DMS114 treated with DMSO at 0.1 percent for 48 hours (cell line): ENCODE measurements at regions not wholly inside any gene's neighbourhood (a gene's known extent, or its start where the extent isn't known, plus 50 kb on each side); places are given as distances from the start of the nearest gene placed in this dataset.

ENCODE experiments used
- DNase-seq: peaks from one replicate; lab custom pipeline; 2025; ENCODE audit not compliant: unreplicated experiment; lab: John Stamatoyannopoulos, UW

DNA sequence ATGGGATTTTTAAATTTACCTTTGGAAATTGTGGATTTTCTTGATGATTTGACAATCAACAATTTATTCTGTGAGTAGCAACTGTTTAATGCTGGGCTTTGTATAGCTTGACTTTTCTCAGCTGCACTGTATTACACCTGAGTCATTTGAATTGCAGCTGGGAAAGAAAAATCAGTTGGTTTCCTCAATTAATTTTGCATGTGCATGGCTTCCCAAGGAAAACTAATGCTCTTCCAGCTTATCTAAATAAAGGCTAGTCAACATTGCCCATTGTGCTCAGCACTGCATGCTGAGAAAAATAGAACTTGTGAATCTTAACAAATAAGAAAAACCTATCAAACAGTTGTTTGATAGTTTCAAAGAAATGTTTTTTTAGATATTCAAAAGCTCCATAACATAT lies 268.3 kb upstream of the CDH20 start:
- DNase-seq: no peak

DNA sequence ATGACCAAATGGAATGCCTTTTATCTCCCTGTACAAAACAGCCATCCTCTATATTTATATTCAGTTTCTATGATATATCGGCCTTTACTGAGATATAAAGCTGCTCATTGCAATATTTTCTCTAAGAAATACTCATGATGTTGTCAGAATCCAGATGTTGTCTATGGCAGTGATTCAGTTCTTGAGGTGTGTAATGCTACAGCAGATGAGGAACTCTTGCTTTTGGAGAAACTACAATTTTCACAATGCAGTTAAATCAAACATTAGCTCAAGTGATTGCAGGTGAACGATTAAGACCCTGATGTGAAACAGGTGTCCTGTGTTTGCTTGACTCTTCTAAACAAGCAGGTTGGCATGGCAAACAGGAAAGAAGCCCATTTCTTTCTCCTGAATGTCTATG lies 256.2 kb upstream of the CDH20 start:
- no peak for DNase-seq

DNA sequence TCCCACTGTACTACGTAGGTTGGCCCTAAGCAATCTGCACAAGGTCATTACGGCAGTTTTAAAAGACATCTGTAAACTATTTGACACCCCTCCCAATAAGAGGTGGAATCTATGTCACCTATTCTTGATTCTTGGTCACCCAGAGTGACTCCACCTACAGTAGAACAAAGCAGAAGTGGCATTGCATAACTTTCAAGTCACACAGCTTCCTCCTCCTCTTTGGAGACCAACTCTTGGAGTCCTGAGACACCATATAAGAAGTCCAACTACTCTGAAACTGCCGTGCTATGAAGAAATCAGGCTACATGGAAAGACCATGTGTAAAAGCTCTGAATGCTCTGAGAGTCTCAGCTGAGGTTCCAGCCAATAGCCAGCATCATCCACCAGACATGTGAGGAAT lies 253.5 kb upstream of the CDH20 start:
- no peak for DNase-seq

DNA sequence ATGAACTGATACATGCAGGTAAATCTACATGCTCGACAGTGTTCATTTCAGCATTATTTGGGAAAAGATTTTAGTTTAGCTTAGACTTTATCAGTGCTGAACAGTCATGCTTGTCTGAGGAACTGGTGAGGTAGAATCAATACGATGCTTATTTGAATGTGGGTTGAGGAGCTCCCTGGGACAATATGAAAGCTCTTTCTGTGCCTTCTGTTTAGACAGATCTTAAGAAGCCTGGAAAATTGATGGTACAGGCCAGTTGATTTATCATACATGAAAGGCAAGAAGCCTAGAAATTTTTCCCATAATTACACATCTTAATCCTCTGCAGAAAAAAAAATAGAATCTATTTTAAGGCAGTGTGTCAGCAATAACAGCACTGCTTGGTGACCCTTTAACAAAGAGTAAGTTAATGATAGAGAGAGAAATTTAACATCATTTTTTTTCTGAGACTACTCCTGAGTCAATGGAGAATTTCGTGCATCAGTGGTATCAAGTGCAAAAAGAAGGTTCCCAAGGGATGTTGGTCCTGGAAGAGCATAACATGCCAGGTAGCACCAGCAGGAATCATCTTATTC lies 252.2 kb upstream of the CDH20 start:
- no peak for DNase-seq

DNA sequence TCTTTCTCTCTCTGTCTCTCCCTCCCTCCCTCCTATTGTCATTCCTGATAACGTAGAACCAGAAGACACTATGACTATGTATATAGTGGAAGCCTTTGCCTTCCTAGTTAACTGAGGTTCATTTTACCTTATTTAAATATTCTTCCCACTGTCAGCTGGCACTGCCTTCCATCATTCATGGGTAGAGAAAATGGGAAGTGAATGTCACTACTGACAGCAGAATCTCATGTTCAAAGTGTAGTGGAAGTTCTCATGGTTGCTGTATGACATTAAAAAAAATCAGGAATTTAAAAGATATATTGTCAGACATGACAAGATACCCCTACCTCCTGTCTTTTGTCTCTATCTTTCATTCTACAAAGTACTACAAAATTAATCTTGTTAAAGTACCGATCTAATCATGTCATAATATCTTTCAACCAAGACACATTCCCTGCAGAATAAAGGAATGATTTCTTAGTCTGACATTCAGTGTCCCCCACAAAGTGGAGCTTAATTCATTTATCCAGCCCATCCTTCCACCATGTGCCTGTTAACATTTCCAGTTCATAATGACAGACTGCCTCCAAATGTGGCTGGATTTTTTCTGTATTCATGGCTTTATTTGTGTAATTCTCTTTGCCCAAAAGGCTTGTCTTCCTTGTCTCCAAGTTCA lies 250.1 kb upstream of the CDH20 start:
- no peak for DNase-seq

DNA sequence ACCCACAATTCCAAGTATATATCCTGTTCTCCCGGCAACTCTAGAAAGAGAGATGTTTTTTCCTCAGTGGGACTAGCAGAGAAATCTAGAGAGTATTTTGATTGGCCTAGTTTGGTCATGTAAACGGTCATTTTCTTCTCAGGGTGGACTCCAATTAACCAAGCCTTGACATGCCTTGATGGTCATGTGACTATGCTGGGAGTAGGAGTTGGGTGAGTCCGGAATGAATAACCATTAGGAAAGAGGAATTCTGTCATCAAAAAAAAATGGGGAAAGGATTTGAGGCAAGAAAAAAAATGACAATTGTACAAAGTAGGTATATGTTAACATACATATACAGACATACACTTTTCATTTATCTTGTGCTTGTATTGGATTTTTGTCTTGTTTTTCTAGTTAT lies 248.2 kb upstream of the CDH20 start:
- no peak for DNase-seq

DNA sequence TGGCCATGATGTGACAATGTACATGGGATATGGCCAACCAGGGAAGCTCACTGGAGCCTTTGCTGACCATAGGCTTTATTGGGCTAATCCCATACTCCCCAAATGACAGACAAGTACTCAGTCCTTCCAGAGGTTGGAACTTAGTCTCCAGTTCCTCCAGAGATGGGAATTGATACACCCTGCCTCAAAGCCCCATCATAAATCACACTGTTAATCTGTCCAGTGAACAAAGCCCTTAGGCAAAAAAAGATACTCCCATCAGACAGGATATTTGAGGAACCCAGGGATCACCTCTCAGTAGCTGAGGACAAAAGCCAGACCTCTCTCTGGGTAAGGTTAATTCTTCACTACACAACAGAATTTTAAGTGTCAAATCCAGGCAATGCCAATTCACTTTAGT lies 247.5 kb upstream of the CDH20 start:
- no peak for DNase-seq

DNA sequence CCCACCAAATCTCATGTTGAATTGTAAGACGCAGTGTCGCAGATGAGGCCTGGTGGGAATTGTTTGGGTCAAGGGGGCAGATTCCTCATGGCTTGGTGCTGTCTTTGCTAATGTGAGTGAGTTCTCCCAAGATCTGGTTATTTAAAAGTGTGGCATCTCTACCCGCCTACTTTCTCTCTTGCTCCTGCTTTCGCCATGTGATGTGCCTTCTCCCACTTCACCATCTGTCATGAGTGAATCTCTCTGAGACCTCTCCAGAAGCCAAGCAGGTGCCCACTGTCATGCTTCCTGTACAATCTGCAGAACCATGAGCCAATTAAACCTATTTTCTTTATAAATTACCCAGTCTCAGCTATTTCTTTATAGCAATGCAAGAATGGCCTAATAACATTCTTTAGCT lies 246.6 kb upstream of the CDH20 start:
- no peak for DNase-seq

DNA sequence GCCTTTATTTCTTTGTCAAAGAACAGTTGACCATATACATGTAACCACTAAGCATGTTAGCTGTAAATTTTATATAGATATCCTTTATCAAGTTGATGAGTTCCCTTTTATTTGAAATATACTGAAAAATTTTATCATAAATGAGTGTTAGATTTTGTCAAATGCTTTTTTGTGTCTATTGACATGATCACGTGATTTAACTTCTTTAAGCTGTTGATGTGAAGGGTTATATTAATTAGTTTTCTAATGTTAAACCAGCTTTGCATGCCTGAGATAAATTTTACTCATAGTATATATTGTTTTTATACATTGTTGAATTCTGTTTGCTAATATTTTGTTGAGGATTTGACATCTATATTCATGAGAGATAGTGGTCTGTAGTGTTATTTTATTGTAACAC lies 241.9 kb upstream of the CDH20 start:
- DNase-seq: no peak

DNA sequence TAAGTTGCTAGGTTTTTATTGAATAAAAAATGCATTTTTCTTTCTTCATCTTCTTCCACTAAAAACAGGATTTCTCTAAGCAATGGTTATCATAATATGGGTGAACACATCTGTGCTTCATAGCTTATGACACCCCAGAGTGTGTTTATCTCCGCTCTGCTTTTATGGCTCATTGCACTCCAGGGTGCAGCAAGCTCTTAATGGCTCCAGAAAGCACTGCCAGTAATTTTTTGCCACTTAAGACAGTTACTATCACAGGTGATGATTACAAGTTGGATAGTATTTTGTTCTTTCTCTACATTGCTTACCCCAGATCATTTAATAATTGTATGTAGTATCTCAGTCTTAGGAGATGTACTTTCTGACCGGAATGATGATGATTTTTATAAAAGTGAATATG lies 239.3 kb upstream of the CDH20 start:
- DNase-seq: no peak

DNA sequence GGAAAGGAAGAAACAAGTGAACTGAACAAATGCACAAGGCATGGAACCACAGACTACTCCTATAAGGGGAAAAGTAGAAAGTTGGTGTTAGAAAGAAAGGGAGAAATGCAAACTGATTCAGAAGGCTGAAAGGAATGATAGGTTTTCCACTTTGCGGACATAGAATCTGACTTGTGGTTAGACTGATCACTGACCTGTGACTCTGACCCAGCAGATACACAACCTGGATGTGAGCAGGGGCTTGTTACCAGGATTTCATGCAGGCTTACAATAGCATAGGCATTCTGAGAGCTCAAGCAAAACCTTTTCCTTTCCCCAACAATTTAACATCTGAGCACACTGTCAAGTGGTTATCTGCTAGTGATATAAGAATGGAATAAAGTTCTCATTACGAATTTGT lies 237.0 kb upstream of the CDH20 start:
- no peak for DNase-seq

DNA sequence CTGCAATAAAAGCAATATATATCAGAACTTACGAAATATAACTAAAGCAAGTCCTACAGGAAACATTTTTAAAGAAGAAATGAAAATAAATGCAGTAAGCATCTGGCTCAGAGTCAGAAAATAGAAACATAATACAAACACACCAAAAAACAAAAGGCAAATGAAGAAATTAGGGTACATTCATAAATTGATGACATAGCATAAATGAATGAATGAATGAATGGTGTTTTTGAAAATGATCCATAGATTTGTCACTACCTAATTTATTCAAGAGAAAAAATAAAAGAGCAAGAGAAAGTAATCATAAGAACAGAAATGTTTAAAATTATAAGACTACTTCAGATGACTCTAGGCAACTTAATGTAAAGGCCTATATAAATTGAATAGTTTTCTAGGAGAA lies 226.1 kb upstream of the CDH20 start:
- no peak for DNase-seq

DNA sequence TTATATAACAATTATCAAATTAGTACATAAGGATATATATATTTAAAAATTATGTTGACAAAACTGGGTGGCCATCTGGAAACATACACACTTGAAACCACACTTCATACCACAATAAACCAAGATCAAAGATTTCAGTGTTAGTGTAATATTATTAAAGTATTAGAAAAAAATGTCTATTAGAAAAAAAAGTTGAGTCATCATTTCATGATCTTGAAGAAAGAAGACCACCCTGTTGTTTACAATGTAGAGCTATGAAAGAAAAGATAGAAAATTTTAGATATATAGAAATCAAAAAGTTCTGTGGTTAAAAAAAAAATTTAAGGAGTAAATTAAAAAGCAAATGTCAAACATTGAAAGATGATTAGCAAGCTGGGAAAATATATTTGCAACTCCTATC lies 224.5 kb upstream of the CDH20 start:
- DNase-seq: no peak

DNA sequence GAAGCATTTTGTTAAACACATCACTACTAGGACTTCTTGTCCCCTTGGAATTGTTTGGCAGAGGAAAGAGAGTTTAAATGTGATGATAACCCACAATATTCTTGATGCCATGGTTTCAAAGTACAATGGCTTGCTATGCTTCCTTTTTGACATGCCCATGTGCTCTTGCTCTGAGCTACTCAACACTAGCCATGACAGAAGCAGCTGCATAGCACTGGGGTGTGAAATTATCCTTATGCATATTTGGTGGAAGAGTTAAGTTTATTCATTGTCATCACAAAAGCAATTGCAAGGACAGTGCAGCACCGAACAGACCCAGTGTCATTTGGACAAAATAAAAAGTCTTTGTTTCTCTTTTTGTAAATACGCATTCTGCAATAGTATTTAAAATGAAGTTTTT lies 209.9 kb upstream of the CDH20 start:
- no peak for DNase-seq

DNA sequence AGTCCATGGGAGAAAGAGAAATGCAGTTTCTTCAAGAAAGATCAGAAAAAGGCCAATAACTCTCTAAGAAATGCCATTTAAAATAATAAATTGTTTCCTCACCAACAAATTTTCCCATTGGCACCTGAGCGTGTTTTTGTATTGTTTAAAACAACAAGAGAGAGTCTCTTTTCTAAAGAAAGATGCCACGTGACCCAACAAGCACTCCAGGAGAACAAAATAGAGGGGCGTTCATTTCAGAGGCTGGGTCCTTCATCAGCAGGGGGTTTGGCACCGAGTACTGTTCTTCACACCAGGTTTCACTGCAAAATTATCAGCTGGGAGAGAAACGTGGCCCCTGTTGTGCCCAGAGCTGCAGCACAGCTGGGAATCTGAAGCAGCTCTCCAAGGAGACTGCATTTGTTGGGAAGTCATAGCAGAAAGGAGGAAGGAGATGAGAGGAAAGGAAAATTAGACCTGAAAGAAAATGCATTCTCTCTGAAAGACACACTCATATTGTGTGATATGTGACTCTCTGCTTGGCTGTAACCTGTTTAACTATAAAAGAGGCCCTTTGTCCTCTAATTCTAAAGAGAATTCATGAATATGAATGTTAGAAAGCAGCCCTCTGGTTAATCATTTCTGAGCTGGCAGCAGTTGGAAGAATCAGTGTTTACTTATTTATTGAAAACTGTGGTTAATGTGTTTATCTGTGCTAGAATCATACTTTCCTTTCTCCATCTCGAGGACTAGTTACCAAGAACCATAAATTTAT lies 205.3 kb upstream of the CDH20 start:
- no peak for DNase-seq

DNA sequence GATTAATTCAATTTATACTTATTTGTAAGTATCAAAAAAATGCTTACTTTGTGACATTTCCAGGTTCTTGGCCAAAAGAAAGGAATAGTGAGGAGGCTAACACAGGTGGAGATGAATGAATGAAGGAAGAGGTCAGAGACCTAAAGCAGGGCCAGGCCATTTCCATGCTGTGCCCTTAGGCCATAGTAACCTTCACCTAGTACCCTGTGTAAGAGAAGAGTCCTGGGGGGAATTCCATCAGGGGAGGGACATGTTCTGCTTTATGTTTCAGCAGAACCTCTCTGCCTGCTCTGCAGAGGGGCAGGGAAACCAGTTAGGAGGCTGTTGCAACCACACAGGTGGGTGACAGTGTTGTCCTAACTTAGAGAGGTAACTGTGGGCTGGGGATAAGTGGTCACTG lies 204.2 kb upstream of the CDH20 start:
- no peak for DNase-seq

DNA sequence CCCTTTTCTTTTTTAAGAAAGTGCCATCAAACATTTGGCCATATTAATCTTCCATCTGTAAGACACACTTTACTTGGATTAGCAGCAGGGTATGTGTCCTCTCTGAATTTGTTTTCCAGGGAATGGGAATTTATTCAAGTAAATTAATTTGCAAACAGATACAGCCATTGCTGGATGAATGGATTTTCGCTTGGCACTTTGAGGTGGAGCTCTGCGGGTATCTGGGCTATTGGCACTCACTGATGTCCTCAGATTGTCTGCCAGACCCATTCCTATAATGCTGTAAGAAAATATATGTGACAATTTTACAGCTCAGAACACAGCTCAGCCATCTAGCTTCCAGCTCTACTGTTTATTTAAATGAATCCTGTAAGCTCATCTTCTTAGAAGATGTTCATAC lies 201.2 kb upstream of the CDH20 start:
- no peak for DNase-seq

DNA sequence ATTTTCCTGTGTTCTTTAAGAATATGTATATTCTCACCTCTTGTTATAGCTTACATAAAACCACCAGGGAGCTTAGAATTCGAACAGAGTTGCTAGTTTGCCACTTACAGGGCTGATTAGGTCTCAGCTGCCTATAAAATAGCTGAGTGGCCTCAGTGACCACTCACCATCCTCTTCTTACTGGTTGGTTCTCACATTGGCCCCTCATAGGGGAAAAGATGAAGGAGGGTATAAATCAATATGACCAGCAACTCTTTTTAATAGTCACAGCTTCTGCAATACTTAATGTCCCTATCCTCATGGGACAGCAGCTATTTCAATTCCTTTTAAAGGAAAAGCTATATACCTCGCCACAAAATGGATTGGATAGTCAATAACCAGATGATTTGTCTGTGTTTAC lies 199.4 kb upstream of the CDH20 start:
- DNase-seq: no peak

DNA sequence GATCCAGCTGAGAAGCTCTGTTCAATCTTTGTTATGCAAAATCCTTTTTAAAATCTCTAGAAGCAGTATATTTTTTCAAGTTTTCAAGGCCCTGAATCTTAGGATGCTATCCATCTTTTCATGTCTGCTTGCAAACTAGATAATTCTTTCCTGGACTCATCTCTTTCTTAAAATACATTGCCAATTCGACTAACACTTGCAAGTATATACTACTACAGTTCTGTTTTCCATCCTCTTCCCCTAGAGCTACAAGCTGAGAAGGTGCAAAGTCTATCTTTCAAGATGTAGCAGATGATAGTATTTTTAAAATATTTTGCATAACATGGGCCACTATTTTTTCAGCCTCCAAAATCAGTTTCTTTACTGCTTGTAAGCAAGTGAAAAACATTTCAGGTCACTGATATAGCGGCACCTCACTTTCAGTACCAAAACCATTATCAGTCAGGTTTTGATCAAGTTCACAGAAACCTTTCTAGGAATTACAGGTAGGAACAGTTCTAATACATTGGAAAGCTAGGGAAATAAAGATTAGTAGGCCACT lies 196.4 kb upstream of the CDH20 start:
- no peak for DNase-seq

DNA sequence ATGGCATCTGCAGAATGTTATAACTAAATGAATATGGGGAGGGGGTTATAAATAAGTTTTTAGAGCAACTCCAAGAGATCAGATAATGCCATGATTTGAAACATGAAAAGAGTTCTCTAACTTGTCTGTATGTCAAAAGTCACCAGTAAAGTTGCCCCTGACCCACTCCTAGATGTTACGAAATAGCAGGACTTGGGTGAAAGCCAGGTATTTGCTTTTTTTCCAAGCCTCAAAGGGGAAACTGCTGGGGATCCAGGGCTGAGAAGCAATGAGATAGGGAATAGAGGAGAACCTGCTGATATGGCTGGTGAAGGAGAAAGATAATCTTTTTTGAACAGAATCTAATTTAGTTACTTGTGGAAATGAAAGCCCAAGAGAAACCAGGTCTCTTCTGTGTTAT lies 191.5 kb upstream of the CDH20 start:
- DNase-seq: no peak

DNA sequence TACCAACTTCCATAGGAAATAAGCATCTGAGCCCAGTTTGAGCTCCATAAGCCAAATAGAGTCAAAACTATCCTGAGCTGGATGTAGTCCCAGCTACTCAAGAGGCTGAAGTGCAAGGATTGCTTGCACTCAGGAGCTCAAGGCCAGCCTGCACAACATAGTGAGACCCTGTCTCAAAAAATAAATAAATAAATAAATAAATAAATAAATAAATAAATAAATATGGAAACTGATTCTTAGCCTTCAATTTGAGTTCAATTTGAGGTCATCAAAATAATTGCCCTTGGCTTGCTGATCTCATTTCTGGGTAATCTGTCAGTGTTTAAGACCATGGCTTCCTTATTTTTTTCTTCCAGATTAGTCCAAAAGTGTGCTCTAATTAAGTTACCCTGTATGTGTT lies 184.9 kb upstream of the CDH20 start:
- no peak for DNase-seq

DNA sequence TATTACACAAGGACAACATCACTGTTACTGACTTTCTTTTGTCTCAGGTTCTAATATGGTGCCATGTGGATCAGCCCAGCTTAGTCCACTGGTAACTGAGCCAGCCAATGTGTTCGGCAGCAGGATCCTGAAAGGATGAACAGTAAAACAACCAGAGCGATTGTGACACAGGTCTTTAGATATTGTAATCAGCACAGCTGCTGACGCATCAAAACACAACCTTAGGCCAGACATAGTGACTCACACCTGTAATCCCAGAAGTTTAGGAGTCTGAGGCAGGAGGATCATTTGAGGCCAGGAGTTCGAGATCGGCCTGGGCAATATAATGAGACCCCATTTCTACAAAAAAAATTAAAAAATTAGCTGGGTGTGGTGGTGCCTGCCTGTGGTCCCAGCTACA lies 183.4 kb upstream of the CDH20 start:
- DNase-seq: no peak
